HG03045 (cell line): ENCODE measurements at regions not wholly inside any gene's neighbourhood (a gene's known extent, or its start where the extent isn't known, plus 50 kb on each side); places are given as distances from the start of the nearest gene placed in this dataset.
"Not testable (repeated sequence)": the region's sequence is repeated elsewhere in the genome, so short reads cannot be mapped to it uniquely, and the experiment has no call there.

ENCODE experiments used
- ATAC-seq: cut with Tn5 transposase; IDR thresholded peaks from one replicate; pipeline ENCODE4 v1.9.1; 2021; ENCODE audit warnings: mild to moderate bottlenecking, moderate library complexity; ENCODE audit not compliant: unreplicated experiment

- ATAC-seq: not testable (repeated sequence)
Measured at GRCh38 chr12:124070394-124071074, 97.5 kb downstream of the ZNF664 start.

GRCh38 chr12:124071075-124071443 is 98.0 kb downstream of the ZNF664 start:
- no peak for ATAC-seq

- no peak for ATAC-seq
Measured at GRCh38 chr12:124073356-124074035, 100.5 kb downstream of the ZNF664 start.

GRCh38 chr12:124075841-124076240 is 102.8 kb downstream of the ZNF664 start:
- ATAC-seq: no peak

- ATAC-seq: no peak
Measured at GRCh38 chr12:124077701-124078100, 104.7 kb downstream of the ZNF664 start.

GRCh38 chr12:124078800-124079199 is 105.8 kb downstream of the ZNF664 start:
- no peak for ATAC-seq

- no peak for ATAC-seq
Measured at GRCh38 chr12:124080649-124081048, 107.6 kb downstream of the ZNF664 start.

- no peak for ATAC-seq
Measured at GRCh38 chr12:124082012-124082411, 109.0 kb downstream of the ZNF664 start.

- ATAC-seq: no peak
Measured at GRCh38 chr12:124082687-124083086, 109.7 kb downstream of the ZNF664 start.

GRCh38 chr12:124083708-124084107 is 110.7 kb downstream of the ZNF664 start:
- ATAC-seq: no peak

- ATAC-seq: no peak
Measured at GRCh38 chr12:124085419-124086296, 112.6 kb downstream of the ZNF664 start.

- no peak for ATAC-seq
Measured at GRCh38 chr12:124086299-124086898, 113.4 kb downstream of the ZNF664 start.

- ATAC-seq: no peak
Measured at GRCh38 chr12:124087266-124088051, 114.4 kb downstream of the ZNF664 start.

GRCh38 chr12:124088217-124088907 is 115.3 kb downstream of the ZNF664 start:
- no peak for ATAC-seq

- ATAC-seq: not testable (repeated sequence)
Measured at GRCh38 chr12:124089181-124089914, 116.3 kb downstream of the ZNF664 start.

- no peak for ATAC-seq
Measured at GRCh38 chr12:124091835-124092234, 118.8 kb downstream of the ZNF664 start.

GRCh38 chr12:124092532-124092931 is 119.5 kb downstream of the ZNF664 start:
- not testable (repeated sequence) for ATAC-seq

GRCh38 chr12:124093297-124093696 is 120.3 kb downstream of the ZNF664 start:
- ATAC-seq: no peak

- no peak for ATAC-seq
Measured at GRCh38 chr12:124094188-124094587, 121.2 kb downstream of the ZNF664 start.
